Transverse colon (tissue), 4 donors: ENCODE measurements at regions not wholly inside any gene's neighbourhood (a gene's known extent, or its start where the extent isn't known, plus 50 kb on each side); places are given as distances from the start of the nearest gene placed in this dataset.

Source experiments
- DNase-seq: peaks from one replicate; pipeline ENCODE4 v3.0.0-alpha.2; 2019
- H3K27ac ChIP-seq, 4 donors: fragments of 200-600 bp; sonication (generic); 2 replicates each; pipeline ENCODE4 v1.5.1; 2016 to 2018; ENCODE audit warnings: inconsistent platforms in 4 of 4
- H3K27me3 ChIP-seq: fragments of 200-600 bp; sonication (generic); 2 replicates; pipeline ENCODE4 v1.5.1; 2017; ENCODE audit warnings: inconsistent platforms
- H3K36me3 ChIP-seq, 4 donors: fragments of 200-600 bp; sonication (generic); 2 replicates each; pipeline ENCODE4 v1.5.1; 2017 to 2019; ENCODE audit warnings: inconsistent platforms in 4 of 4
- H3K4me1 ChIP-seq, 4 donors: fragments of 200-600 bp; sonication (generic); 2 replicates each; pipeline ENCODE4 v1.5.1; 2017 to 2020; ENCODE audit warnings: inconsistent platforms in 4 of 4
- H3K4me3 ChIP-seq, 4 donors: fragments of 200-600 bp; sonication (generic); 1 replicate in 1 of 4; 2 replicates in 3 of 4; pipeline versions ENCODE4 v1.5.1 to v1.6.1; 2017 to 2019; ENCODE audit warnings: inconsistent platforms in 4 of 4
- H3K9me3 ChIP-seq, 2 donors: fragments of 200-600 bp; sonication (generic); 2 replicates each; pipeline ENCODE4 v1.5.1; 2017 to 2019; ENCODE audit warnings: inconsistent platforms in 2 of 2
- CTCF ChIP-seq, 5 experiments: fragments of 200-600 bp in 3 of 5; fragments of 450-650 bp in 2 of 5; sonication (generic) in 3 of 5; IDR thresholded peaks; 1 replicate in 2 of 5; 2 replicates in 3 of 5; pipeline ENCODE4 v1.5.1; 2016 to 2017; ENCODE audit warnings: antibody characterized with exemption in 5 of 5, inconsistent platforms in 3 of 5, mild to moderate bottlenecking in 2 of 5, moderate library complexity in 1 of 5
- EP300 ChIP-seq: sonication (generic); formaldehyde crosslinking; IDR thresholded peaks from one replicate; pipeline ENCODE4 v1.6.1; 2017; ENCODE audit warnings: antibody characterized with exemption, low read depth
- POLR2A ChIP-seq: fragments of 450-650 bp; IDR thresholded peaks from one replicate; pipeline ENCODE4 v1.6.1; 2016; ENCODE audit warnings: antibody characterized with exemption, mild to moderate bottlenecking, moderate library complexity
- POLR2AphosphoS5 ChIP-seq, 3 donors: sonication (generic); formaldehyde crosslinking; IDR thresholded peaks; one replicate each; pipeline ENCODE4 v1.6.1; 2016; ENCODE audit warnings: antibody characterized with exemption in 3 of 3
- WGBS, 2 donors: methylation state at CpG; one replicate each; pipeline ENCODE4 v1.1.5; 2018; ENCODE audit warnings: low coverage in 1 of 2; 5-methylcytosine and 5-hydroxymethylcytosine counted together
- in situ Hi-C, 4 donors: fragments of 200-750 bp; cut with MboI; loops; one replicate each; pipeline versions ENCODE4 v1.15.0 to v1.15.1; 2017; ENCODE audit warnings: low sequenced_read_pairs in 3 of 4, low pct_ligation_motif_present in 1 of 4, low pct_unique_long_range_greater_than_20kb in 1 of 4
- intact Hi-C: fragments of 100-400 bp; cut with DNase I; formaldehyde crosslinking; loops from one replicate; pipeline ENCODE4 v1.15.1; 2023; ENCODE audit warnings: low total_unique reads

DNA sequence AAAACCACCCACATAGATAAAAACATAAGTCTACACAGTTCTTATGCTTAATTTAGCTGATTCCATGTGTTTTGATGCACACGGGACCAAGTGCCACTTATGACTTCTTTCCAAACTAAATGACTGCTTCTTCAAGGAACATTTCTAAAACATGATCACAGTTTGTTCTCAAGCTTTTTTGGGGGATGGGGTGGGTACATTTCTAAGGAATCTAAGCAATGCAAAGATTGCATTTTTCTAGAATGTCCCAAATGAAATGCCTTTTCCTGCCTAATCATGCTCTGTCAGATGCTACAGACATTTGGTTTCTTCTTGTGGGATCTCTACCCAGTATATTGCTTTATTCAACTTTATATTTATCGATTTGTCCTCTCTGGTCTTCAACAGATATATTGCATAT lies 496.8 kb upstream of the JAG1 start:
- Histone ChIP-seq H3K4me1 (no peaks in the 10 kb centered on the region), H3K36me3 (no peaks in the 10 kb centered on the region), H3K4me3 (no peak overlapping the region), H3K9me3 (no peaks in the 10 kb centered on the region), H3K27me3 (no peaks in the 10 kb centered on the region), H3K27ac (no peak overlapping the region)
- in situ Hi-C loops (no loop called here), intact Hi-C loops (no loop called here)
- no peak for TF ChIP-seq EP300
- TF ChIP-seq POLR2AphosphoS5 (IDR thresholded peaks at IDR 0.05), result no peak
- TF ChIP-seq POLR2A, result no peak
- TF ChIP-seq CTCF (IDR thresholded peaks at IDR 0.05), result no peak
- DNase-seq, result no peak
- 53 to 63% methylated on average over 2 of the region's 2 CpGs for WGBS, 2 donors

DNA sequence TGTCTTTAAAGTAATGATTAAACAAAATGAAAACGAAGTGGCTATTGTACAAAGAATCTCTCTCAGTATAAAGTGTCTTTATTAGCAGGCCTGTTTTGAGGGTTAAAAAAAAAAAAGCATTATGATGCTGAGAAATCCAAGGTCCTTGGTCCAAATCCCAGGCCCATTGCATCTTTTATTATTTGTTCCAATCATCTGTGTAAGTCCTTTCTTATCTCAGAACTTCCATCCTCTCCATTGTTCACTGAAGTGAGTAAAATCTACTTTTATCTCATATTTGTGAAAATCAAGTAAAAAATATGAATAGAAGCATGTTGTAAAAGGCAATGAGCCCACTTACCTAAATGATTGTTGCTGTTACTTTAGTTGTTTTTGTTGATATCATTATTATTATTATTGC lies 499.1 kb upstream of the JAG1 start:
- intact Hi-C loops (no loop called here), in situ Hi-C loops (no loop called here)
- H3K9me3 ChIP-seq, result no peaks in the 10 kb centered on the region
- DNase-seq, result no peak
- no peak overlapping the region for H3K4me3 ChIP-seq
- WGBS, 2 donors, result 51 to 69% methylated on average over 1 of the region's 1 CpG
- H3K27me3 ChIP-seq, result no peaks in the 10 kb centered on the region
- no peaks in the 10 kb centered on the region for H3K36me3 ChIP-seq
- H3K4me1 ChIP-seq, result no peaks in the 10 kb centered on the region
- H3K27ac ChIP-seq, result no peak overlapping the region
- TF ChIP-seq EP300 (no peak), POLR2AphosphoS5 (IDR thresholded peaks at IDR 0.05) (no peak), POLR2A (no peak), CTCF (IDR thresholded peaks at IDR 0.05) (no peak)

DNA sequence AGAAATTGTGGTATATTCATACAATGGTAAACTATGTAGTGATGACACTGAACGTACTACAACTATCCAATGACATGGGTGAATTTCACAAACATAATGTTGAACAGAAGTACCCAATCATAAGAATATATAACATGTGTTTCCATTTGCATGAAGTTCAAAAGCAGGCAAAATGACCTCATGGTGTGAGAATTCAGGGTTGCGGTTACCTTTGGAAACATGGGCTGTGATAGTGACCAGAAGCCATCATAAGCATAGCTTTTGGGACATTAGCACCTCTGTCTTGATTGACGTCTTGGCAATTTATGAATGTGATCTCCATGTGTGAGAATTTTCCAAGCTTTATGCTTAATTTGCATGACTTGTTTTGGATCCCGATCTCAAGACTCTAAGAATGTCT lies 500.1 kb upstream of the JAG1 start:
- no peaks in the 10 kb centered on the region for H3K36me3 ChIP-seq
- WGBS, 2 donors, result 93 to 94% methylated on average over 3 to 4 of the region's 4 CpGs
- no peaks in the 10 kb centered on the region for H3K27me3 ChIP-seq
- in situ Hi-C loops (no loop called here), intact Hi-C loops (no loop called here)
- H3K9me3 ChIP-seq, result no peaks in the 10 kb centered on the region
- DNase-seq, result no peak
- TF ChIP-seq CTCF (IDR thresholded peaks at IDR 0.05) (no peak), POLR2AphosphoS5 (IDR thresholded peaks at IDR 0.05) (no peak)
- H3K4me1 ChIP-seq, result no peaks in the 10 kb centered on the region
- no peak overlapping the region for H3K27ac ChIP-seq
- no peak overlapping the region for H3K4me3 ChIP-seq

DNA sequence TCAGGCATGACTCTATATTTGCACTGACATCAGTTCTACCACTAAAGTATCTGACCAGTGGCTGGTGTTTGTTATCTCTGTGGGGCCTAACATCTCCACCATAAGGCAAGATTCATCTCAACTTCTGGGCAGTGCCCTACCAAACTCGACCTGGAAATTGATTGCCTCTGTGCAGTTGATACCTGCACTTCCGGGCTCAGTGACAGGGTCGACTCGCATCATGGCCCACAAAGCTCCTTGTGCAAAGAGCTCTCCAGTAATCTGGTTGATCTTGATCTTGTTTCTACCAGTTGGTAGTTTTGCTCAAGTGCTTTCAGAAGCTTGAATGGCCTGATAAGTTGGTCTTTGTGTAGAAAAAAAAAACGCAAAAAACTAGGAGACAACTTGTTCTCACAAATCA lies 501.1 kb upstream of the JAG1 start:
- WGBS, 2 donors, result 88 to 90% methylated on average over 4 to 5 of the region's 5 CpGs
- H3K4me3 ChIP-seq, result no peak overlapping the region
- H3K36me3 ChIP-seq, result no peaks in the 10 kb centered on the region
- no peak overlapping the region for H3K27ac ChIP-seq
- no peaks in the 10 kb centered on the region for H3K27me3 ChIP-seq
- in situ Hi-C loops, result no loop called here
- no peaks in the 10 kb centered on the region for H3K9me3 ChIP-seq
- no peak for TF ChIP-seq CTCF (IDR thresholded peaks at IDR 0.05)
- intact Hi-C loops, result no loop called here
- DNase-seq, result no peak
- no peaks in the 10 kb centered on the region for H3K4me1 ChIP-seq
